ENCODE measurements at regions not wholly inside any gene's neighbourhood (a gene's known extent, or its start where the extent isn't known, plus 50 kb on each side); places are given as distances from the start of the nearest gene placed in this dataset.

- no peak overlapping the region for H4K5ac ChIP-seq (ENCODE audit: low read depth, low read length)
- no peak overlapping the region for H3K4me3 ChIP-seq (ENCODE audit: insufficient read depth, low read depth, low read length)
- no peak overlapping the region for H3K14ac ChIP-seq (replicated peaks; ENCODE audit: low read depth, low read length)
- ATAC-seq (ENCODE audit: low read depth) (no peak), DNase-seq (no peak)
- H3K18ac ChIP-seq (ENCODE audit: low read depth, low read length): no peak overlapping the region
- no peak overlapping the region for H2AFZ ChIP-seq (replicated peaks; ENCODE audit: low read length, poor library complexity)
- no peaks in the 10 kb centered on the region for H3K36me3 ChIP-seq (ENCODE audit: control insufficient read depth, insufficient read depth, low read length)
- H3K27ac ChIP-seq (ENCODE audit: insufficient read depth, low read length): no peak overlapping the region
- TF ChIP-seq ELK1 (IDR thresholded peaks at IDR 0.05; ENCODE audit: borderline replicate concordance, low read depth, low read length) (no peak), CTCF (conservative IDR thresholded peaks at IDR 0.05; ENCODE audit: low read depth, low read length) (no peak), RAD21 (IDR thresholded peaks at IDR 0.05; ENCODE audit: low read length) (no peak), FOS (IDR thresholded peaks at IDR 0.05; ENCODE audit: low read depth, low read length) (no peak), SMC3 (IDR thresholded peaks at IDR 0.05; ENCODE audit: low read depth, low read length) (no peak), MAZ (IDR thresholded peaks at IDR 0.05; ENCODE audit: borderline replicate concordance, low read depth, low read length) (no peak), CHD1 (IDR thresholded peaks at IDR 0.05; ENCODE audit: low read depth, low read length) (no peak), NFE2L2 (IDR thresholded peaks at IDR 0.05; ENCODE audit: low read depth, low read length) (no peak), RFX5 (IDR thresholded peaks at IDR 0.05; ENCODE audit: low read depth, low read length) (no peak), CEBPB (IDR thresholded peaks at IDR 0.05; ENCODE audit: low read depth, low read length) (no peak)
- no peak overlapping the region for H2BK15ac ChIP-seq (ENCODE audit: low read depth, low read length)
- H3K4me1 ChIP-seq (ENCODE audit: control insufficient read depth, insufficient read depth, low read length): no peaks in the 10 kb centered on the region
- no peak overlapping the region for H2AK5ac ChIP-seq (ENCODE audit: low read depth, low read length)
- no peak overlapping the region for H2AK9ac ChIP-seq (replicated peaks; ENCODE audit: low read depth, low read length, poor library complexity)
- no peaks in the 10 kb centered on the region for H3K9me1 ChIP-seq (ENCODE audit: insufficient read depth, low read length)
- no peak overlapping the region for H3K23ac ChIP-seq (ENCODE audit: low read depth, low read length)
- H3K79me1 ChIP-seq (ENCODE audit: low read depth in 1 of 2, low read length in 2 of 2): no peaks in the 10 kb centered on the region
- H2BK120ac ChIP-seq (ENCODE audit: low read depth, low read length): no peak overlapping the region
- in situ Hi-C loops (cut with MboI; ENCODE audit: low sequenced_read_pairs): no loop called here
- ChIA-PET POLR2A (ENCODE audit: unreplicated experiment) (no interaction called here), CTCF (no interaction called here)
- no peak overlapping the region for H2BK20ac ChIP-seq (ENCODE audit: low read depth, low read length)
- H3K27me3 ChIP-seq (ENCODE audit: control insufficient read depth, insufficient read depth, low read length): peaks cover 4% of the 10 kb centered on the region
- dilution Hi-C loops (cut with HindIII; ENCODE audit: low sequenced_read_pairs, unreplicated experiment): no loop called here
- H4K20me1 ChIP-seq (ENCODE audit: insufficient read depth, low read length): no peaks in the 10 kb centered on the region
- no peak overlapping the region for H3K4me2 ChIP-seq (ENCODE audit: low read depth, low read length)
- no peak overlapping the region for H3K9ac ChIP-seq (ENCODE audit: low read depth, low read length)
- intact Hi-C loops (cut with micrococcal nuclease): loop anchor here (5.0 kb wide), 2 partner anchors 224 to 516 kb away; partner anchors contain the start of gene SLC48A1
- H3K9me3 ChIP-seq (ENCODE audit: control insufficient read depth, insufficient read depth, low read length): peaks cover 4% of the 10 kb centered on the region
- BruUV-seq (replicated peaks): no TSS peak
- H4K8ac ChIP-seq (ENCODE audit: low read depth in 2 of 2, low read length in 2 of 2): no peak overlapping the region
- H2BK5ac ChIP-seq (ENCODE audit: low read depth, low read length, poor library complexity, severe bottlenecking): no peak overlapping the region
- H3K4ac ChIP-seq (ENCODE audit: low read depth, low read length): no peak overlapping the region
- no peak overlapping the region for H3K56ac ChIP-seq (ENCODE audit: extremely low read depth, insufficient read depth, low read length)
- H4K91ac ChIP-seq (ENCODE audit: insufficient read depth, low read depth, low read length): no peak overlapping the region
Measured at GRCh38 chr12:47548401-47548800, 157.4 kb downstream of the RPAP3 start.
